OCI-LY7 (cell line): ENCODE measurements at regions not wholly inside any gene's neighbourhood (a gene's known extent, or its start where the extent isn't known, plus 50 kb on each side); places are given as distances from the start of the nearest gene placed in this dataset.

ENCODE experiments used
- BruUV-seq: library from RNA; stranded (reverse); fragments of 400-500 nt; replicated peaks from 2 replicates; lab custom pipeline; 2021; lab: Mats Ljungman, UMichigan
- CTCF ChIA-PET: fragments of 300-600 bp; sonication (Branson Sonifier 250); formaldehyde crosslinking; loops from one replicate; lab custom pipeline; 2022; ENCODE audit warnings: antibody characterized with exemption; ENCODE audit not compliant: unreplicated experiment; lab: Charles Lee
- POLR2A ChIA-PET: fragments of 300-600 bp; sonication (Branson Sonifier 250); formaldehyde crosslinking; loops from one replicate; lab custom pipeline; 2022; ENCODE audit warnings: antibody characterized with exemption; lab: Charles Lee
- DNase-seq: peaks from one replicate; pipeline ENCODE4 v3.0.0-alpha.2; 2015; ENCODE audit warnings: low spot score
- H2AFZ ChIP-seq: fragments of 200-600 bp; sonication (generic), shearing (Covaris generic); 2 replicates; pipeline ENCODE4 v1.6.1; 2014; ENCODE audit warnings: mild to moderate bottlenecking, antibody characterized with exemption, low read length, moderate library complexity
- H3K27ac ChIP-seq: fragments of 200-600 bp; sonication (generic); 2 replicates; pipeline ENCODE4 v1.5.1; 2014; ENCODE audit warnings: mixed run types, low read depth, mild to moderate bottlenecking, moderate library complexity, low read length, inconsistent platforms; ENCODE audit not compliant: poor library complexity, severe bottlenecking
- H3K36me3 ChIP-seq: fragments of 200-600 bp; sonication (generic); 2 replicates; pipeline ENCODE4 v1.6.1; 2014; ENCODE audit warnings: mild to moderate bottlenecking, antibody characterized with exemption, low read length, moderate library complexity, mixed read lengths; ENCODE audit not compliant: insufficient read depth
- H3K4me1 ChIP-seq: fragments of 200-600 bp; sonication (generic); 2 replicates; pipeline ENCODE4 v1.5.1; 2014; ENCODE audit warnings: mild to moderate bottlenecking, low read length; ENCODE audit not compliant: insufficient read depth, poor library complexity, severe bottlenecking
- H3K4me2 ChIP-seq: fragments of 200-600 bp; sonication (generic); 2 replicates; pipeline ENCODE4 v1.6.1; 2014; ENCODE audit warnings: mild to moderate bottlenecking, low read length
- H3K4me3 ChIP-seq: fragments of 200-600 bp; sonication (generic); 2 replicates; pipeline ENCODE4 v1.5.1; 2014; ENCODE audit warnings: mild to moderate bottlenecking, low read depth, low read length; ENCODE audit not compliant: poor library complexity, severe bottlenecking
- H3K79me2 ChIP-seq: fragments of 200-600 bp; sonication (generic); 2 replicates; pipeline ENCODE4 v1.6.1; 2016; ENCODE audit warnings: low read depth, mild to moderate bottlenecking, low read length, moderate library complexity, mixed read lengths; ENCODE audit not compliant: insufficient read depth
- H3K9me2 ChIP-seq: fragments of 200-600 bp; sonication (generic); 2 replicates; pipeline ENCODE4 v1.6.1; 2016; ENCODE audit warnings: mild to moderate bottlenecking, low read length, mixed read lengths; ENCODE audit not compliant: insufficient read depth
- H3K9me3 ChIP-seq: fragments of 200-600 bp; sonication (generic); 2 replicates; pipeline ENCODE4 v1.6.1; 2014; ENCODE audit warnings: mild to moderate bottlenecking, mixed run types, low read length, mixed read lengths
- H4K20me1 ChIP-seq: fragments of 200-600 bp; sonication (generic); 2 replicates; pipeline ENCODE4 v1.6.1; 2014; ENCODE audit warnings: mild to moderate bottlenecking, antibody characterized with exemption, low read length, moderate library complexity, mixed read lengths; ENCODE audit not compliant: insufficient read depth
- CTCF ChIP-seq: fragments of 200-600 bp; sonication (generic); conservative IDR thresholded peaks from 2 replicates; pipeline ENCODE4 v1.5.1; 2014; ENCODE audit warnings: mild to moderate bottlenecking, antibody characterized with exemption, low read length, moderate library complexity, mixed read lengths
- EZH2phosphoT487 ChIP-seq: fragments of 200-600 bp; sonication (generic); IDR thresholded peaks from 2 replicates; pipeline ENCODE4 v1.6.1; 2018; ENCODE audit warnings: low read depth, borderline replicate concordance, mild to moderate bottlenecking, mixed run types, antibody characterized with exemption, low read length, moderate library complexity, mixed read lengths
- intact Hi-C: fragments of 100-400 bp; cut with micrococcal nuclease; formaldehyde crosslinking; loops from one replicate; pipeline ENCODE4 v1.10.0; 2022; ENCODE audit not compliant: unreplicated experiment

DNA sequence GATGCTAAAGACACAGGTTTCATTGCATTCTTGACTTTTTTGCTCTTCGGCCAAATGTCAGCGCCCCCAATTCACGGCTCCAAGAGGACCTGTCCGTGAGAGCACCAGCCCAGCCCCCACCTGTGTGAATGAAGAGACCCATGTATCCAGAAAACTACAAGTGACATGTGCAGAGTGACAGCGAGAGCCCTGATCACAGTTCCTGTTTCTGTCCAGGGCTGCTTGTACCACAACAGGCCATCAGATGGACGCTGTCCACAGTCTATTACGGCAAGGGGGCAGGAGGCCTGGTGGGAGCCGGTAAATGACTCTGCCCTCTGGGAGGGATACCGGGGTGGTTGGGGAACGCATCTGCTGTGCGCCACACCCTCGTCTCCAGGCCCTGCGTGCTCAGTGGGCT is 520.9 kb upstream of the ID2 start:
- Histone ChIP-seq H3K4me2 (peak overlapping the region; percentile 49; the same call in 1 of the 2 replicates), H4K20me1 (no peaks in the 10 kb centered on the region), H3K36me3 (no peaks in the 10 kb centered on the region), H3K9me2 (no peaks in the 10 kb centered on the region), H3K27ac (no peak overlapping the region), H3K4me1 (peaks cover 21% of the 10 kb centered on the region), H3K9me3 (no peaks in the 10 kb centered on the region), H3K4me3 (no peak overlapping the region), H2AFZ (no peak overlapping the region), H3K79me2 (no peaks in the 10 kb centered on the region)
- TF ChIP-seq CTCF (no peak), EZH2phosphoT487 (no peak)
- ChIA-PET CTCF (interaction anchor here (0.6 kb wide), 1 partner anchor 315 kb away, joined by 3 read pairs; no protein-coding TSS in a partner anchor), POLR2A (interaction anchor here (0.9 to 3.4 kb wide), 4 partner anchors 9 to 73 kb away, joined by 3 to 14 read pairs (median 6); no protein-coding TSS in a partner anchor)
- intact Hi-C loops = no loop called here
- no TSS peak for BruUV-seq
- DNase-seq = no peak

DNA sequence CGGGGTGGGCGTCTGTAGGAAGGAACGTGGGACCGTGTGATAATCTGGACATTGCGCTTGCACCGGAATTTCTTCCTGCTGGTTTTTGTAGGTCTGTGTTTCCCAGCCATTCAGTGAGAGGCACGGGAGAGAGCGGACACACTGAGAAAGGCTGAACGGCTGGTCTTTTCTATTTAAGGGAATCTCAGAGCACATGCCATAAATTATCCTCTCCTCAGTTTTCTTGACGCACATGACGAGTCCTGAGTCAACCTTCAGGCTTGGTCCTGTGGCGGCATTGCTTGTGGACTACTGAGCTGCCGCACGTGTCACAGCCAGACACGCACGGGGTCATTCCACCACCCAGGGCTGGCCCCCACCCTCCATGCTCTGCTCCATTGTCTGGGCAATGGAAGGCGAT is 519.3 kb upstream of the ID2 start:
- H3K4me3 ChIP-seq = no peak overlapping the region
- no peaks in the 10 kb centered on the region for H3K36me3 ChIP-seq
- H3K4me1 ChIP-seq = peaks cover 21% of the 10 kb centered on the region
- DNase-seq = no peak
- no peaks in the 10 kb centered on the region for H4K20me1 ChIP-seq
- CTCF ChIA-PET = no interaction called here
- H3K4me2 ChIP-seq = no peak overlapping the region
- BruUV-seq = no TSS peak
- TF ChIP-seq CTCF (no peak), EZH2phosphoT487 (no peak)
- H3K79me2 ChIP-seq = no peaks in the 10 kb centered on the region
- POLR2A ChIA-PET = interaction anchor here (3.4 kb wide), 1 partner anchor 9 kb away, joined by 14 read pairs; no protein-coding TSS in a partner anchor
- intact Hi-C loops = no loop called here
- H3K9me3 ChIP-seq = no peaks in the 10 kb centered on the region
- H3K9me2 ChIP-seq = no peaks in the 10 kb centered on the region
- H2AFZ ChIP-seq = no peak overlapping the region
- H3K27ac ChIP-seq = no peak overlapping the region

GRCh38 chr2:8165550-8165949 is 516.3 kb upstream of the ID2 start:
- no peak overlapping the region for H3K4me3 ChIP-seq
- H3K9me3 ChIP-seq = no peaks in the 10 kb centered on the region
- DNase-seq = no peak
- peaks cover 4% of the 10 kb centered on the region for H3K4me1 ChIP-seq
- POLR2A ChIA-PET = interaction anchor here (0.6 to 1.0 kb wide), 3 partner anchors 20 to 124 kb away, joined by 3 read pairs; no protein-coding TSS in a partner anchor
- no peak overlapping the region for H2AFZ ChIP-seq
- CTCF ChIA-PET = no interaction called here
- TF ChIP-seq EZH2phosphoT487 = no peak
- no peak for TF ChIP-seq CTCF
- H4K20me1 ChIP-seq = no peaks in the 10 kb centered on the region
- H3K36me3 ChIP-seq = no peaks in the 10 kb centered on the region
- intact Hi-C loops = no loop called here
- H3K79me2 ChIP-seq = no peaks in the 10 kb centered on the region
- H3K9me2 ChIP-seq = no peaks in the 10 kb centered on the region
- no peak overlapping the region for H3K27ac ChIP-seq
- no peak overlapping the region for H3K4me2 ChIP-seq
- BruUV-seq = no TSS peak
